OCI-LY3 (cell line): ENCODE measurements at regions not wholly inside any gene's neighbourhood (a gene's known extent, or its start where the extent isn't known, plus 50 kb on each side); places are given as distances from the start of the nearest gene placed in this dataset.

ENCODE experiments used
- CTCF ChIP-seq: fragments of 200-600, 300-600 bp; sonication (generic); IDR thresholded peaks from 2 replicates; pipeline ENCODE4 v1.5.1; 2014; ENCODE audit warnings: antibody characterized with exemption, low read length, low read depth
- EZH2phosphoT487 ChIP-seq: fragments of 200-600 bp; shearing (Covaris generic); IDR thresholded peaks from 2 replicates; pipeline ENCODE4 v1.6.1; 2018; ENCODE audit warnings: antibody characterized with exemption, mixed run types, low read depth

- TF ChIP-seq CTCF (no peak), EZH2phosphoT487 (no peak)
Observed at GRCh38 chr1:30476911-30477459, 246.4 kb downstream of the MATN1 start.
